Vagina (tissue), 2 donors: ENCODE measurements at regions not wholly inside any gene's neighbourhood (a gene's known extent, or its start where the extent isn't known, plus 50 kb on each side); places are given as distances from the start of the nearest gene placed in this dataset.

Experiments used
- DNase-seq, 2 donors: peaks; one replicate each; pipeline ENCODE4 v3.0.0-alpha.2; 2017; ENCODE audit errors: extremely low spot score in 2 of 2
- H3K27ac ChIP-seq: fragments of 200-600 bp; sonication (generic); one replicate; pipeline ENCODE4 v1.5.1; 2019
- H3K27me3 ChIP-seq: fragments of 200-600 bp; sonication (generic); one replicate; pipeline ENCODE4 v1.5.1; 2019
- H3K36me3 ChIP-seq, 2 donors: fragments of 200-600 bp; sonication (generic); one replicate each; pipeline ENCODE4 v1.5.1; 2017 to 2019
- H3K4me1 ChIP-seq: fragments of 200-600 bp; sonication (generic); one replicate; pipeline ENCODE4 v1.5.1; 2019
- H3K4me3 ChIP-seq, 2 donors: fragments of 200-600 bp; sonication (generic); 1 replicate in 1 of 2; 2 replicates in 1 of 2; pipeline ENCODE4 v1.5.1; 2016 to 2019
- H3K9me3 ChIP-seq: fragments of 200-600 bp; sonication (generic); one replicate; pipeline ENCODE4 v1.5.1; 2019
- POLR2A ChIP-seq, 2 donors: fragments of 450-650 bp; IDR thresholded peaks; one replicate each; pipeline ENCODE4 v1.6.1; 2017; ENCODE audit warnings: antibody characterized with exemption in 2 of 2, mild to moderate bottlenecking in 2 of 2, moderate library complexity in 2 of 2
- POLR2AphosphoS5 ChIP-seq, 2 donors: sonication (generic); formaldehyde crosslinking; IDR thresholded peaks; one replicate each; pipeline ENCODE4 v1.9.0; 2017; ENCODE audit warnings: antibody characterized with exemption in 2 of 2, mild to moderate bottlenecking in 2 of 2, low read depth in 1 of 2; ENCODE audit not compliant: insufficient read depth in 1 of 2
- intact Hi-C: fragments of 100-400 bp; cut with DNase I; formaldehyde crosslinking; loops from one replicate; pipeline ENCODE4 v1.15.1; 2023
- TF ChIP-seq, protein P1 (sequence below), 3 experiments: fragments of 450-650 bp in 2 of 3; fragments of 200-600 bp in 1 of 3; sonication (generic) in 1 of 3; IDR thresholded peaks; one replicate each; pipeline ENCODE4 v1.5.1; 2017 to 2019; ENCODE audit warnings: antibody characterized with exemption in 3 of 3, mild to moderate bottlenecking in 2 of 3, moderate library complexity in 2 of 3

DNA sequence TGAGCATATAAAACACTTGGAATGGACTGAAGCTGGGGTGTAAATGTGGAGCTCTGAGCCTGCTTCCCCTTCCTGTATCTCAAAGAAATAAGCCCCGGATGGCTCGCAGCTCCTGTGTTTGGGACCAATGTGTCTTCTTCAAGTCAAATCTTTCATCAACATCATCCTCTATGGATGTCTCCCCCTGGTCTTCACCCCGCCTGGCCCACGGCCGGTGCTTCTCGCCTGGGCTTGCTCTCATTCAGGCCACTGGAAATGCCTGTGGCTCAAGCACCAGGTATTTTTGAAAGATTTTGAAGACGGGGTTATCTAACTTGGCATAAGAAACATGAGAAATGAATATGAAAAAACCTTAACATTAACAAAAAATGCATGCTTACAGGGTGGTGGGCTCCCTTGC, 769.8 kb downstream of the BRD1 start:
- intact Hi-C loops: no loop called here
- Histone ChIP-seq H3K4me3 (no peak overlapping the region), H3K4me1 (no peaks in the 10 kb centered on the region), H3K27ac (no peak overlapping the region), H3K36me3 (no peaks in the 10 kb centered on the region), H3K9me3 (no peaks in the 10 kb centered on the region), H3K27me3 (no peaks in the 10 kb centered on the region)
- no peak for DNase-seq
- TF ChIP-seq, protein P1, sequence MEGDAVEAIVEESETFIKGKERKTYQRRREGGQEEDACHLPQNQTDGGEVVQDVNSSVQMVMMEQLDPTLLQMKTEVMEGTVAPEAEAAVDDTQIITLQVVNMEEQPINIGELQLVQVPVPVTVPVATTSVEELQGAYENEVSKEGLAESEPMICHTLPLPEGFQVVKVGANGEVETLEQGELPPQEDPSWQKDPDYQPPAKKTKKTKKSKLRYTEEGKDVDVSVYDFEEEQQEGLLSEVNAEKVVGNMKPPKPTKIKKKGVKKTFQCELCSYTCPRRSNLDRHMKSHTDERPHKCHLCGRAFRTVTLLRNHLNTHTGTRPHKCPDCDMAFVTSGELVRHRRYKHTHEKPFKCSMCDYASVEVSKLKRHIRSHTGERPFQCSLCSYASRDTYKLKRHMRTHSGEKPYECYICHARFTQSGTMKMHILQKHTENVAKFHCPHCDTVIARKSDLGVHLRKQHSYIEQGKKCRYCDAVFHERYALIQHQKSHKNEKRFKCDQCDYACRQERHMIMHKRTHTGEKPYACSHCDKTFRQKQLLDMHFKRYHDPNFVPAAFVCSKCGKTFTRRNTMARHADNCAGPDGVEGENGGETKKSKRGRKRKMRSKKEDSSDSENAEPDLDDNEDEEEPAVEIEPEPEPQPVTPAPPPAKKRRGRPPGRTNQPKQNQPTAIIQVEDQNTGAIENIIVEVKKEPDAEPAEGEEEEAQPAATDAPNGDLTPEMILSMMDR (IDR thresholded peaks at IDR 0.05): no peak
- TF ChIP-seq POLR2A (IDR thresholded peaks at IDR 0.05) (no peak), POLR2AphosphoS5 (IDR thresholded peaks at IDR 0.05; ENCODE audit: insufficient read depth in 1 of 2, low read depth in 1 of 2) (no peak)

DNA sequence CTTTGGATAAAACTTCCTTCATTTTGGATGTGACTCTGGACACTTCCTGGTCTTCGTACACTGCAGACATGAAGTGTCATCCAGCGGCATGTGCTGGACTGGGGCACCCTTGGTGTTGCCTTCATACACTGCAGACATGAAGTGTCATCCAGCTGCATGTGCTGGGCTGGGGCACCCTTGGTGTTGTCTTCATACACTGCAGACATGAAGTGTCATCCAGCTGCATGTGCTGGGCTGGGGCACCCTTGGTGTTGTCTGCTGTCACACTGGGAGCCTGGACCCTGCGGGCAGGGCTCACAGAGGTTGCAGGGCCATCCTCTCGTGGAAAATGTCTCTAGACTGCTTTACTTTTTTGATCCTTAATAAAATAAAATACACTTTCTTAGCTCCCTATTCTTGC, 771.4 kb downstream of the BRD1 start:
- no peaks in the 10 kb centered on the region for H3K4me1 ChIP-seq
- no peaks in the 10 kb centered on the region for H3K9me3 ChIP-seq
- no peak overlapping the region for H3K27ac ChIP-seq
- no peaks in the 10 kb centered on the region for H3K36me3 ChIP-seq
- TF ChIP-seq POLR2A (IDR thresholded peaks at IDR 0.05) (no peak), POLR2AphosphoS5 (IDR thresholded peaks at IDR 0.05; ENCODE audit: insufficient read depth in 1 of 2, low read depth in 1 of 2) (no peak)
- TF ChIP-seq, protein P1 (IDR thresholded peaks at IDR 0.05): no peak
- H3K4me3 ChIP-seq: no peak overlapping the region
- intact Hi-C loops: no loop called here
- no peaks in the 10 kb centered on the region for H3K27me3 ChIP-seq
- no peak for DNase-seq

DNA sequence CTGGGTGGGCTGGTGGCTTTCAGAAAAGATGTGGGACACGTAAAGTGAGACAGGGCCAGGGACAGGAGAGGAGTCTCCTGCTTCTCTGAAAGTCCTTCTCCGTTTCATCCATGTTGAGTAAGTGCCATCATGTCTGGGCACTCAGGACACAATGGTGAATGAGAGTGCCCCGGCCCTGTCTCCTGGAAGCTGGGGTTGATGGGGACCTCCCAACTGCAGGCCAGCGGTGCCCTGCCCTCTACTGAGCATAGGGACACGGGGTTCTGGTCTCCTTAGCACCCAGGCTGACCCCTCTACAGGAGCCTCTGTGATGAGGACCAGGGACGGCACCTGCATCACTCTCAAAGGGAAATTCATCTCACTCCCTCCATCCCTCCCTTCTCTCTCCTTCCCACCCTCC, 772.3 kb downstream of the BRD1 start:
- no peaks in the 10 kb centered on the region for H3K27me3 ChIP-seq
- no peak overlapping the region for H3K4me3 ChIP-seq
- H3K9me3 ChIP-seq: no peaks in the 10 kb centered on the region
- no peak overlapping the region for H3K27ac ChIP-seq
- TF ChIP-seq POLR2AphosphoS5 (IDR thresholded peaks at IDR 0.05; ENCODE audit: insufficient read depth in 1 of 2, low read depth in 1 of 2) (no peak), POLR2A (IDR thresholded peaks at IDR 0.05) (no peak)
- TF ChIP-seq, protein P1 (IDR thresholded peaks at IDR 0.05): no peak
- no peaks in the 10 kb centered on the region for H3K4me1 ChIP-seq
- no peaks in the 10 kb centered on the region for H3K36me3 ChIP-seq
- DNase-seq: no peak
- intact Hi-C loops: no loop called here

DNA sequence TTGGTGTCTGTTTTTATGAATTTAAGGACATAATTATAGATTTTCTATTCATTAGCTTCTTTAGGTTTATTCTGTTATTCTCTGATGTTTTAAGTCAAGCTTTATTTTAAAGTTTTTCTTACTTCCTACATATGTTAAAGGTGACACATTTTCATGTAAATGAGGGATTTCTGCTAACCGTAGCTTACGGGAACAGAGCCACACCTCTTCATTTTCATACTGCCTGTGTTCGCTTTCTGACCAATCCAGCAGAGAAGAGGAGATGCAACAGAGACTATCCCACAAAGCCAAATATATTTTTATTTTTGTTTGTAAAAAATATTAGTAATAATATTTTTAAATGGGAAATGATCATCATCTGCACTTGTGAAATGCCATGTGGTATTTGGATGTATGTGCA, 774.1 kb downstream of the BRD1 start:
- no peak for DNase-seq
- Histone ChIP-seq H3K27me3 (no peaks in the 10 kb centered on the region), H3K9me3 (no peaks in the 10 kb centered on the region), H3K36me3 (no peaks in the 10 kb centered on the region), H3K4me3 (no peak overlapping the region), H3K27ac (no peak overlapping the region), H3K4me1 (no peaks in the 10 kb centered on the region)
- intact Hi-C loops: no loop called here
- TF ChIP-seq POLR2AphosphoS5 (IDR thresholded peaks at IDR 0.05; ENCODE audit: insufficient read depth in 1 of 2, low read depth in 1 of 2) (no peak), POLR2A (IDR thresholded peaks at IDR 0.05) (no peak)
- TF ChIP-seq, protein P1 (IDR thresholded peaks at IDR 0.05): no peak

DNA sequence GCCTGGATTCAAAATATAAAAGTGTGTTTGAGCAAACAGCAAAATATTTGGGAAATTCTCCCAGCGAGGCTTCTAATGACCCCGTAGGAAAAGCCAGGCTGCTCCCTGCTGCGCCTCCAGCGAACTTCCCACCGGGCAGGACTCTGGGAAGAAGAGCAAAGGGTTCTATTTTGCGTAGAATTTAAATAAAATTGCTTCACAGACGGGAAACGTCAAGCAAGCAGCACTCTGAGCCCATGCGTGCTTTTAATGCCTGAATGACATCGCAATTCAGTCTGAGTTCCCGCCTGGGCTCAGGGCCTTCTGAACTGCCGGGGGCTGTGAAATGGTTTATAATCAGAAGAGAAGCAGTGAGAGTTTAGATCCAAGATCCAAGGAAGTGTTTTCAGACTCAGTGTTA, 775.1 kb downstream of the BRD1 start:
- H3K27me3 ChIP-seq: no peaks in the 10 kb centered on the region
- intact Hi-C loops: no loop called here
- TF ChIP-seq POLR2AphosphoS5 (IDR thresholded peaks at IDR 0.05; ENCODE audit: insufficient read depth in 1 of 2, low read depth in 1 of 2) (no peak), POLR2A (IDR thresholded peaks at IDR 0.05) (no peak)
- TF ChIP-seq, protein P1 (IDR thresholded peaks at IDR 0.05): no peak
- no peaks in the 10 kb centered on the region for H3K9me3 ChIP-seq
- H3K4me1 ChIP-seq: no peaks in the 10 kb centered on the region
- H3K27ac ChIP-seq: no peak overlapping the region
- H3K36me3 ChIP-seq: no peaks in the 10 kb centered on the region
- no peak for DNase-seq
- H3K4me3 ChIP-seq: peak overlapping the region; percentile 12 to 29
